ENCODE measurements at regions not wholly inside any gene's neighbourhood (a gene's known extent, or its start where the extent isn't known, plus 50 kb on each side); places are given as distances from the start of the nearest gene placed in this dataset.
"Not testable (repeated sequence)": the region's sequence is repeated elsewhere in the genome, so short reads cannot be mapped to it uniquely, and the experiment has no call there.

- DNase-seq = no peak
These were observed 325.0 kb downstream of the HLX start for GRCh38 chr1:221204055-221204833.

- no peak for DNase-seq
These were observed 326.8 kb downstream of the HLX start for GRCh38 chr1:221206076-221206475.

GRCh38 chr1:221212926-221213325 lies 333.7 kb downstream of the HLX start:
- DNase-seq = no peak

- no peak for DNase-seq
These were observed 337.8 kb downstream of the HLX start for GRCh38 chr1:221217029-221217428.

GRCh38 chr1:221223281-221223680 lies 344.0 kb downstream of the HLX start:
- DNase-seq = no peak

GRCh38 chr1:221227460-221227859 lies 348.2 kb downstream of the HLX start:
- no peak for DNase-seq

GRCh38 chr1:221227872-221228337 lies 348.7 kb downstream of the HLX start:
- DNase-seq = no peak

GRCh38 chr1:221228594-221228993 lies 349.4 kb downstream of the HLX start:
- no peak for DNase-seq

GRCh38 chr1:221230605-221231004 lies 351.4 kb downstream of the HLX start:
- DNase-seq = no peak

GRCh38 chr1:221234791-221235190 lies 355.5 kb downstream of the HLX start:
- DNase-seq = no peak

- DNase-seq = no peak
These were observed 358.3 kb downstream of the HLX start for GRCh38 chr1:221237587-221237986.

- DNase-seq = no peak
These were observed 359.9 kb downstream of the HLX start for GRCh38 chr1:221239181-221239580.

GRCh38 chr1:221239792-221240191 lies 360.5 kb downstream of the HLX start:
- no peak for DNase-seq

GRCh38 chr1:221240690-221241089 lies 361.4 kb downstream of the HLX start:
- DNase-seq = no peak

GRCh38 chr1:221241157-221241556 lies 361.9 kb downstream of the HLX start:
- no peak for DNase-seq

- no peak for DNase-seq
These were observed 362.3 kb downstream of the HLX start for GRCh38 chr1:221241592-221241991.

- no peak for DNase-seq
These were observed 366.8 kb downstream of the HLX start for GRCh38 chr1:221246067-221246466.

GRCh38 chr1:221246628-221247415 lies 367.6 kb downstream of the HLX start:
- no peak for DNase-seq

GRCh38 chr1:221251580-221251979 lies 372.3 kb downstream of the HLX start:
- DNase-seq = no peak

- no peak for DNase-seq
These were observed 375.6 kb downstream of the HLX start for GRCh38 chr1:221254813-221255212.

- no peak for DNase-seq
These were observed 377.5 kb downstream of the HLX start for GRCh38 chr1:221256773-221257172.

GRCh38 chr1:221257548-221257947 lies 378.3 kb downstream of the HLX start:
- not testable (repeated sequence) for DNase-seq

GRCh38 chr1:221262677-221263076 lies 383.4 kb downstream of the HLX start:
- not testable (repeated sequence) for DNase-seq
